ENCODE measurements at regions not wholly inside any gene's neighbourhood (a gene's known extent, or its start where the extent isn't known, plus 50 kb on each side); places are given as distances from the start of the nearest gene placed in this dataset.

- DNase-seq = no peak
Observed at GRCh38 chr4:152109531-152110509, 349.0 kb upstream of the GATB start.

GRCh38 chr4:152107736-152108500, 347.1 kb upstream of the GATB start:
- no peak for DNase-seq

GRCh38 chr4:152106781-152107321, 346.0 kb upstream of the GATB start:
- no peak for DNase-seq

GRCh38 chr4:152106113-152106763, 345.4 kb upstream of the GATB start:
- no peak for DNase-seq

GRCh38 chr4:152104901-152105357, 344.1 kb upstream of the GATB start:
- DNase-seq = no peak

GRCh38 chr4:152104356-152104755, 343.5 kb upstream of the GATB start:
- no peak for DNase-seq

GRCh38 chr4:152103181-152103901, 342.5 kb upstream of the GATB start:
- DNase-seq = no peak

GRCh38 chr4:152102436-152103000, 341.7 kb upstream of the GATB start:
- no peak for DNase-seq

- DNase-seq = no peak
Observed at GRCh38 chr4:152101556-152102435, 341.0 kb upstream of the GATB start.

- peak; percentile 84 for DNase-seq
Observed at GRCh38 chr4:152100379-152101201, 339.8 kb upstream of the GATB start.

GRCh38 chr4:152099981-152100378, 339.2 kb upstream of the GATB start:
- DNase-seq = no peak

GRCh38 chr4:152099555-152099954, 338.7 kb upstream of the GATB start:
- DNase-seq = no peak

GRCh38 chr4:152099061-152099425, 338.2 kb upstream of the GATB start:
- DNase-seq = no peak

GRCh38 chr4:152098365-152099060, 337.7 kb upstream of the GATB start:
- no peak for DNase-seq

GRCh38 chr4:152097371-152097770, 336.6 kb upstream of the GATB start:
- DNase-seq = no peak

- no peak for DNase-seq
Observed at GRCh38 chr4:152095701-152096070, 334.9 kb upstream of the GATB start.

- DNase-seq = no peak
Observed at GRCh38 chr4:152094970-152095700, 334.3 kb upstream of the GATB start.

- DNase-seq = no peak
Observed at GRCh38 chr4:152091405-152091804, 330.6 kb upstream of the GATB start.

GRCh38 chr4:152090543-152090942, 329.7 kb upstream of the GATB start:
- DNase-seq = no peak
